K562 (cell line): ENCODE measurements at regions not wholly inside any gene's neighbourhood (a gene's known extent, or its start where the extent isn't known, plus 50 kb on each side); places are given as distances from the start of the nearest gene placed in this dataset.
"Not testable (repeated sequence)": the region's sequence is repeated elsewhere in the genome, so short reads cannot be mapped to it uniquely, and the experiment has no call there.

Source experiments
- CXXC5 ChIP-seq: fragments of 250-450 bp; sonication (Bioruptor Pico); IDR thresholded peaks from 2 replicates; pipeline ENCODE4 v1.8.0; 2022; ENCODE audit warnings: inconsistent platforms, mild to moderate bottlenecking, moderate library complexity
- EP400 ChIP-seq: fragments of 450-650 bp; IDR thresholded peaks from 2 replicates; pipeline ENCODE4 v1.6.1; 2017; ENCODE audit warnings: antibody characterized with exemption, mild to moderate bottlenecking, moderate library complexity
- FOXA3 ChIP-seq, 2 experiments: fragments of 450-650 bp in 1 of 2; sonication (generic) in 1 of 2; formaldehyde crosslinking; IDR thresholded peaks in 1 of 2; conservative IDR thresholded peaks in 1 of 2; 2 replicates each; pipeline versions ENCODE4 v1.4.0 to v1.8.0; 2020 to 2022; ENCODE audit warnings: mild to moderate bottlenecking in 2 of 2, missing genetic modification reagents in 1 of 2
- L3MBTL2 ChIP-seq: fragments of 450-650 bp; IDR thresholded peaks from 2 replicates; pipeline ENCODE4 v1.6.1; 2016; ENCODE audit warnings: mild to moderate bottlenecking, moderate library complexity
- MAZ ChIP-seq, 2 experiments: fragments of 450-650 bp in 1 of 2; sonication (generic) in 1 of 2; formaldehyde crosslinking; IDR thresholded peaks in 1 of 2; conservative IDR thresholded peaks in 1 of 2; 2 replicates each; pipeline versions ENCODE4 v1.4.0 to v1.5.0; 2020; ENCODE audit warnings: mild to moderate bottlenecking in 1 of 2, missing genetic modification reagents in 1 of 2
- NR2C2 ChIP-seq, 2 experiments: fragments of 200-800 bp in 1 of 2; sonication (Bioruptor generic) in 1 of 2; sonication (generic) in 1 of 2; formaldehyde crosslinking in 1 of 2; IDR thresholded peaks; 2 replicates each; pipeline versions ENCODE4 v1.6.1 to v1.8.0; 2016 to 2022; ENCODE audit warnings: mild to moderate bottlenecking in 1 of 2, missing compliant biosample characterization in 1 of 2, missing genetic modification characterization in 1 of 2, missing genetic modification reagents in 1 of 2
- PHF8 ChIP-seq: fragments of 200-600 bp; sonication (generic); IDR thresholded peaks from 2 replicates; pipeline ENCODE4 v1.6.1; 2012; ENCODE audit warnings: mixed run types, mild to moderate bottlenecking, inconsistent platforms, low read length, moderate library complexity, borderline replicate concordance
- POLR2G ChIP-seq: fragments of 200-400 bp; formaldehyde crosslinking; IDR thresholded peaks from 2 replicates; pipeline ENCODE4 v1.6.1; 2017; ENCODE audit warnings: low read depth, mild to moderate bottlenecking, antibody characterized with exemption, low read length, moderate library complexity
- RB1 ChIP-seq: fragments of 450-650 bp; IDR thresholded peaks from 2 replicates; pipeline ENCODE4 v1.6.1; 2017; ENCODE audit warnings: low read depth, mild to moderate bottlenecking
- SOX6 ChIP-seq: fragments of 450-650 bp; IDR thresholded peaks from 2 replicates; pipeline ENCODE4 v1.6.1; 2014; ENCODE audit warnings: mild to moderate bottlenecking
- SUPT5H ChIP-seq: fragments of 450-650 bp; IDR thresholded peaks from 2 replicates; pipeline ENCODE4 v1.6.1; 2016
- TAF7 ChIP-seq: fragments of 450-650 bp; IDR thresholded peaks from 2 replicates; pipeline ENCODE4 v1.6.1; 2016; ENCODE audit warnings: missing genetic modification characterization, missing compliant biosample characterization
- TAF9B ChIP-seq: fragments of 450-650 bp; IDR thresholded peaks from 2 replicates; pipeline ENCODE4 v1.6.1; 2018; ENCODE audit warnings: mild to moderate bottlenecking; ENCODE audit not compliant: partially characterized antibody
- TFAP4 ChIP-seq: sonication (generic); formaldehyde crosslinking; IDR thresholded peaks from 2 replicates; pipeline ENCODE4 v1.8.0; 2022; ENCODE audit warnings: missing genetic modification reagents, mild to moderate bottlenecking, moderate library complexity, borderline replicate concordance

- peak; percentile 74 for TF ChIP-seq EP400
- TF ChIP-seq SUPT5H, result 0 out of 2 replicates have a peak, but pooled peaks have one; percentile 27
- TF ChIP-seq FOXA3 (CRISPR knock-in tag; conservative IDR thresholded peaks at IDR 0.05 in 1 of 2, IDR thresholded peaks at IDR 0.05 in 1 of 2), result peak; percentile 90 to 95
- TF ChIP-seq TAF9B, result peak; percentile 50
- TF ChIP-seq NR2C2 (CRISPR knock-in tag; IDR thresholded peaks at IDR 0.05), result not testable (repeated sequence)
- TF ChIP-seq NR2C2 (tag; IDR thresholded peaks at IDR 0.05), result peak; percentile 27; the same call in 1 of the 2 replicates
- TF ChIP-seq SOX6, result 0 out of 2 replicates have a peak, but pooled peaks have one; percentile 10
- TF ChIP-seq RB1, result peak; percentile 41; the same call in 1 of the 2 replicates
- TF ChIP-seq TFAP4 (CRISPR knock-in tag), result peak; percentile 56
- peak; percentile 33; the same call in 1 of the 2 replicates for TF ChIP-seq PHF8
- TF ChIP-seq MAZ (CRISPR knock-in tag; conservative IDR thresholded peaks at IDR 0.05 in 1 of 2, IDR thresholded peaks at IDR 0.05 in 1 of 2), result peak in 1 of 2 experiments; percentile 56; a peak in 1 of 4 replicates
- TF ChIP-seq CXXC5 (CRISPR knock-in tag), result 0 out of 2 replicates have a peak, but pooled peaks have one; percentile 46
- TF ChIP-seq POLR2G, result 0 out of 2 replicates have a peak, but pooled peaks have one; percentile 26
- peak; percentile 54 for TF ChIP-seq L3MBTL2
- TF ChIP-seq TAF7 (tag), result peak; percentile 78
Measured at GRCh38 chr6:82101374-82102114, 146.0 kb downstream of the IBTK start (continued).
